H1 (cell line): ENCODE measurements at regions not wholly inside any gene's neighbourhood (a gene's known extent, or its start where the extent isn't known, plus 50 kb on each side); places are given as distances from the start of the nearest gene placed in this dataset.

Experiments
- TF ChIP-seq, protein P1 (sequence below): IDR thresholded peaks from 2 replicates; pipeline ENCODE4 v1.6.1; 2012; ENCODE audit warnings: low read length, inconsistent platforms

DNA sequence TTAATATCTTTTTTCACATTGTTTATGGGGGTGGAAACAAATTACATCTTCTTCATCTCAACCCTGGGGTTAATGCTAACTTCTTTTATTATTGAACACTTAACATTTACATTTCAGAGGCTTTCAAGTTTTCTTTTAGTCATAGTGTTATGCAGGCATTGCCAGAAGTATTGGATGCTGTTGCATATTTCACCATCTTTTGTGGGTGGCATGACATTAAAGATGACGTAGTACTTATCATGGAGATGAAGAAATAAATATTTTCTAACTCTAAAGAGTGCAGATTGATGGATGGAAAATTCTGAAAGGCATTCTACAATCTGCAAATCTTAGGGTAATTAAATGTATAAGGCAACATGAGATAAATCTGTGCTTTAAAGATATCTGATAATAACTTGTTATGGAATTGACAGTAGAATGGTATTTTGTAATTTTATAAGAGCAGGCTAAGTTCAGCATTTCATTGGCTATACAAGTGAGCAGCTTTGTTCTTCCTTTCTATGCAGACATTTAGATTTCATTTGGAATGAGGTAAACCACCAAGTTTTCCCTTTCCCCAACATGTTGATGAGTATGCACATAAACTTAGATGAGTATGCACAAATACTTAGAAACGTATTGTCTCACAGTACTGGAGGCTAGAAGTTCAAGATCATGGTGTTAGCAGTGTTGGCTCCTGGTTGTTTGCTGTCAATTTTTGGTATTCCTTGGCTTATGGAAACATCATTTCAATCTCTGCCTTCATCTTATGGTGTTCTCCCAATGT is 924.4 kb downstream of the METTL15 start (continued):
- TF ChIP-seq, protein P1, sequence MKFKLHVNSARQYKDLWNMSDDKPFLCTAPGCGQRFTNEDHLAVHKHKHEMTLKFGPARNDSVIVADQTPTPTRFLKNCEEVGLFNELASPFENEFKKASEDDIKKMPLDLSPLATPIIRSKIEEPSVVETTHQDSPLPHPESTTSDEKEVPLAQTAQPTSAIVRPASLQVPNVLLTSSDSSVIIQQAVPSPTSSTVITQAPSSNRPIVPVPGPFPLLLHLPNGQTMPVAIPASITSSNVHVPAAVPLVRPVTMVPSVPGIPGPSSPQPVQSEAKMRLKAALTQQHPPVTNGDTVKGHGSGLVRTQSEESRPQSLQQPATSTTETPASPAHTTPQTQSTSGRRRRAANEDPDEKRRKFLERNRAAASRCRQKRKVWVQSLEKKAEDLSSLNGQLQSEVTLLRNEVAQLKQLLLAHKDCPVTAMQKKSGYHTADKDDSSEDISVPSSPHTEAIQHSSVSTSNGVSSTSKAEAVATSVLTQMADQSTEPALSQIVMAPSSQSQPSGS = no peak
